Aorta (tissue), 5 donors: ENCODE measurements at regions not wholly inside any gene's neighbourhood (a gene's known extent, or its start where the extent isn't known, plus 50 kb on each side); places are given as distances from the start of the nearest gene placed in this dataset.
A peak's percentile ranks its signal among the peaks of the same experiment; 100 is the strongest.
"Not testable (repeated sequence)": the region's sequence is repeated elsewhere in the genome, so short reads cannot be mapped to it uniquely, and the experiment has no call there.

Source experiments
- ATAC-seq: fragments of 200-7000 bp; cut with Tn5 transposase; one replicate; pipeline ENCODE4 v1.9.1; 2022; ENCODE audit warnings: moderate library complexity; ENCODE audit not compliant: low FRiP score
- DNase-seq, 2 donors: peaks; one replicate each; pipeline ENCODE4 v3.0.0-alpha.2; 2020
- H3K27ac ChIP-seq, 2 donors: one replicate each; pipeline ENCODE4 v1.5.1; 2013; ENCODE audit warnings: low read length in 2 of 2, mild to moderate bottlenecking in 2 of 2, moderate library complexity in 2 of 2, control low read depth in 1 of 2, inconsistent platforms in 1 of 2, low read depth in 1 of 2
- H3K27me3 ChIP-seq, 2 donors: one replicate each; pipeline ENCODE4 v1.6.1; 2013; ENCODE audit warnings: control low read depth in 1 of 2, low read length in 1 of 2, mild to moderate bottlenecking in 1 of 2, moderate library complexity in 1 of 2; ENCODE audit not compliant: insufficient read depth in 2 of 2, control insufficient read depth in 1 of 2
- H3K36me3 ChIP-seq, 2 donors: one replicate each; pipeline ENCODE4 v1.6.1; 2013; ENCODE audit warnings: control low read depth in 1 of 2, low read length in 1 of 2, mild to moderate bottlenecking in 1 of 2; ENCODE audit not compliant: insufficient read depth in 2 of 2, control insufficient read depth in 1 of 2
- H3K4me1 ChIP-seq, 2 donors: one replicate each; pipeline ENCODE4 v1.6.1; 2013; ENCODE audit warnings: low read length in 2 of 2, control low read depth in 1 of 2, mild to moderate bottlenecking in 1 of 2, moderate library complexity in 1 of 2; ENCODE audit not compliant: insufficient read depth in 2 of 2, control insufficient read depth in 1 of 2
- H3K4me3 ChIP-seq, 2 donors: one replicate each; pipeline ENCODE4 v1.5.1; 2013; ENCODE audit warnings: low read length in 2 of 2, control low read depth in 1 of 2, mild to moderate bottlenecking in 1 of 2
- H3K9me3 ChIP-seq: one replicate; pipeline ENCODE4 v1.6.1; 2013; ENCODE audit warnings: mild to moderate bottlenecking, low read length; ENCODE audit not compliant: control insufficient read depth
- WGBS, 2 donors: extraction: QIAGEN DNeasy Blood & Tissue Kit; methylation state at CpG; one replicate each; pipeline ENCODE4 v1.1.7; 2013; 5-methylcytosine and 5-hydroxymethylcytosine counted together
- intact Hi-C, 2 donors: fragments of 100-400 bp; cut with DNase I; formaldehyde crosslinking; loops; one replicate each; pipeline versions ENCODE4 v1.14.2 to v1.15.0; 2022
- donor health status: healthy with polysubstance abuse.
- donor health status: Bipolar disorder and iron deficiency.
- donor health status: DM: no; HTN: no; CAD: no.
- donor health status: DM: no; HTN: no; CAD: no.
- donor health status: DM: yes; HTN: yes; CAD: no.

DNA sequence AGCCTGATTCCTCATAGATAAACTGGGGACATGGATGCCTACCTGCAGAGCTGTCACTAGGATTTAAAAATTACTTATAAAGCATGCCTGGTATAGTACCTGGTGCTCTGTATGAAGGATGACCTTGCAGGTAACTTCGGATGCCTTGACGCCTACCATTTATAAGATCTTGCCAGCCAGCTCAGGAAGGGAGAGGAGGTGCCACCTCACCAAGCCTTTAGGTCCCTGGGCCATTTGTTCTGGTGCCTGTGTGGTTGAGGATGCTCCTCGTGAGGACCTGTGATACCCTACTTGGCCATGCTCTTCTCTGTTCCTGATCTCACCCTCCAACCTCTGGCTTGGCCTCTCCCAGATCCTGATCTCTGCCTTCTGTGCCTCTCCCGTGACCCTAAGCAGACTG lies 85.2 kb downstream of the FDX1 start:
- DNase-seq (no peak), ATAC-seq (no peak)
- intact Hi-C loops: no loop called here

DNA sequence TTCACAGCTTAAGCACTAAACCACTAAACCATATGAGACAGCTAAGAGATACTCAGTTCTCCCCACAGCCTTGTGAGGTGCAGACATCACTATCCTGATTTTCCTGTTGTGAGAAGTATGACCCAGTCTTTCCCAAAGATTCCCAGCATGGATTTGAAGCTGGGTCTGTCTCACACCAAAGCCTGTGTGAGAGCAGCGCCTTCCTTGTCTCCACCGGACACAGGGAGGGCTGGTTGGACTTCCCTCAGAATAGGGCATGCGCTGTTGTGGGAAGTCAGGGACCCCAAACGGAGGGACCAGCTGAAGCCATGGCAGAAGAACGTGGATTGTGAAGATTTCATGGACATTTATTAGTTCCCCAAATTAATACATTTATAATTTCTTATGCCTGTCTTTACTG lies 87.6 kb downstream of the FDX1 start:
- H3K36me3 ChIP-seq, ATAC-seq, H3K4me3 ChIP-seq, intact Hi-C loops, H3K27ac ChIP-seq, H3K4me1 ChIP-seq, DNase-seq, H3K27me3 ChIP-seq, H3K9me3 ChIP-seq: not testable (repeated sequence)
- WGBS, 2 donors: 95 to 96% methylated on average over 5 of the region's 5 CpGs

More for the DNA sequence above, 85.2 kb downstream of the FDX1 start:
- no peak overlapping the region for H3K4me3 ChIP-seq
- no peak overlapping the region for H3K27ac ChIP-seq
- H3K27me3 ChIP-seq: no peaks in the 10 kb centered on the region
- H3K36me3 ChIP-seq: no peaks in the 10 kb centered on the region
- no peaks in the 10 kb centered on the region for H3K9me3 ChIP-seq
- no peaks in the 10 kb centered on the region for H3K4me1 ChIP-seq
- 91 to 93% methylated on average over 4 of the region's 4 CpGs for WGBS, 2 donors

DNA sequence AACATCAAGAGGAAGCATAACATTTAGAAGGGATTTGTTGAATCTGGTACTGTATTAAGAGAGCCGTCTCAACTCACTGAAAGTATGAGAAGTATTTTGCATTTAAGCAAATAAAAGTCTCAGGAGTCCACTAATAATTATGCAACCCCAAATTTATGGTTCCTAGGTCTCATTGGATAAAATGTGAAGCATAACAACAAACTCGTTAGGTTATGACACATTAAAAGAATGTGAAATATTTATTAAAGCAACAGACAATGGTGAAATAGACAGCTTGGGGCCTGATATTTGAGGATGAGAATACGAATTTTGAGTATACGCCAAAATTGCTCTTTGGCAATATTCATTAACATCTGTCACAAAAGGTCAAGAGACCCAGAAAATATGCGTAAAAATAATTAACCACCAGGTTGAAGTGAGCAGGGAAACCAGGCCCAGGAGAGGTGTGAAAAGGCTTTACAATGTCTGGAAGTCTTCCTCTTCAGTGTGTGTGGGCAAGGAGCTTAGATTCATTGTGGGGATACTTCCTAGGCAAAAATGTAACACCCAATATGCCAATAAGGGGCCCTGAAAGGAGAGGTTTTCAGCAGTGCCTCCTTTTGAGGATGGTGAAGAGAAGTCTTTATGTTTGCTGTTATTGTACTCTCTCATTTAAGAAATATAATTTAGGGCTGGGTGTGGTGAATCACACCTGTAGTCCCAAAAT lies 89.2 kb downstream of the FDX1 start:
- no peaks in the 10 kb centered on the region for H3K27me3 ChIP-seq
- H3K9me3 ChIP-seq: no peaks in the 10 kb centered on the region
- DNase-seq: no peak
- no peaks in the 10 kb centered on the region for H3K4me1 ChIP-seq
- no peak for ATAC-seq
- no peak overlapping the region for H3K4me3 ChIP-seq
- no peaks in the 10 kb centered on the region for H3K36me3 ChIP-seq
- intact Hi-C loops: no loop called here
- WGBS, 2 donors: 62 to 65% methylated on average over 5 of the region's 5 CpGs
- no peak overlapping the region for H3K27ac ChIP-seq

DNA sequence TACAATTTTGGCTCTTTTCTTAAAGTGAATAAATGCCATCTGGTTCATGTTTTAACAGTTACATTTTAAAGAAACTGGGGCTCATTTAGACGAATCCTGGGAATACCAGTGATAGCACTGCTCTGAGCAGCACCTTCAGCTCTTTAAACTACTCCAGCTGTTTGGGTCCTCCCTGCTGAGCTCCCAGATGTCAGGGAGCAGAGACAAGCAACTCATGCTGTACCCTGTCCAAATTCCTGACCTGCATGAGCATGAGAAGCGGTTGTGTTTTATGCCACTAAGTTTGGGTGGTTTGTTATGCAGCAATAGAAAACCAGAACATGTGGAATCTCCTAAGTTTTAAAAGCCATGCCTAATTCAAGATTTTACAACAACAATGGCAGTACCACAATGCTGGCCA lies 90.0 kb downstream of the FDX1 start:
- no peak for ATAC-seq
- no peaks in the 10 kb centered on the region for H3K9me3 ChIP-seq
- H3K4me3 ChIP-seq: no peak overlapping the region
- H3K4me1 ChIP-seq: no peaks in the 10 kb centered on the region
- H3K27me3 ChIP-seq: no peaks in the 10 kb centered on the region
- DNase-seq: no peak
- no peaks in the 10 kb centered on the region for H3K36me3 ChIP-seq
- 71 to 73% methylated on average over 2 of the region's 2 CpGs for WGBS, 2 donors
- H3K27ac ChIP-seq: no peak overlapping the region
- intact Hi-C loops: no loop called here

DNA sequence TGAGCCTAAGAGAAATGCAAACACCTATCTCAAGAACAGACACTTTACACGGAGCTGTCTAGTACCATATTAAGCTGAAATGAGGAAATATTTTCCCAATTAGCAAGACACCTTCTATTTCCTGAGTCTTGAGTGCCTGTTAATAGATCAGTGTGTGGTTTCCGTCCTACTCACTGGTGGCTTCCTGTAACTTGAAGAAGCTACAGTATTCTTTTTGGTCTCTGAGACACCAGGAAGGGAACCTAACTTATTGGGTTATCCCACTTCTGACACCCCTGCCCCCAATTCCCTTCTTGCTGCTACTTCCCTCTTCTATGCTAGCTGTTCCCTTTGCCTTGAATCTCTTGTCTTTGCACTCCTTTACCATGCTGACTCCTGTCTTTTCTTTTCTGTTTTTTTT lies 92.7 kb downstream of the FDX1 start:
- H3K36me3 ChIP-seq: no peaks in the 10 kb centered on the region
- WGBS, 2 donors: 65 to 74% methylated on average over 2 of the region's 2 CpGs
- intact Hi-C loops: no loop called here

DNA sequence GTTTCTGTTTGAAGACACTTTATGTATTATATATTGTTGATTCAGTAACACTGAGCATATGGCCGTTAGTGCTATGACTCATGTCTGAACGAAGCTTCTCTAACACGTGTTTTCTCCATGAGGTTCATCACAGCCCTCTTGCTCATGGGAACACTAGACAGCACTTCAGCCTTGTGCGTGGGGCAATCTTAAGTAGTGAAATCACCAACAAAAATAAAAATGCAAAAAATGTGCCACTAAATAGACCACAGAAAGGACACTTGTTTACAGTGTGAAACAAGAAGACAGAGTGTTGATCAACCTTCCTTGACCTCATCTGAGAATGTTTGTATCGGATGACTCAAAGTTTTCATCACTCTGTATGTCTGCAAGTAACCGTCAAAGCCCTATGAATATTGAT lies 94.5 kb downstream of the FDX1 start:
- no peak for ATAC-seq
- Histone ChIP-seq H3K27ac (no peak overlapping the region), H3K36me3 (no peaks in the 10 kb centered on the region), H3K4me3 (no peak overlapping the region), H3K27me3 (no peaks in the 10 kb centered on the region), H3K9me3 (peaks cover 2% of the 10 kb centered on the region), H3K4me1 (no peaks in the 10 kb centered on the region)
- intact Hi-C loops: no loop called here
- no peak for DNase-seq
- 86% methylated on average over 6 of the region's 6 CpGs for WGBS, 2 donors

More for the DNA sequence above, 92.7 kb downstream of the FDX1 start:
- Histone ChIP-seq H3K4me3 (no peak overlapping the region), H3K4me1 (no peaks in the 10 kb centered on the region), H3K27me3 (no peaks in the 10 kb centered on the region), H3K27ac (no peak overlapping the region), H3K9me3 (peaks cover 2% of the 10 kb centered on the region)
- ATAC-seq (no peak), DNase-seq (no peak)

DNA sequence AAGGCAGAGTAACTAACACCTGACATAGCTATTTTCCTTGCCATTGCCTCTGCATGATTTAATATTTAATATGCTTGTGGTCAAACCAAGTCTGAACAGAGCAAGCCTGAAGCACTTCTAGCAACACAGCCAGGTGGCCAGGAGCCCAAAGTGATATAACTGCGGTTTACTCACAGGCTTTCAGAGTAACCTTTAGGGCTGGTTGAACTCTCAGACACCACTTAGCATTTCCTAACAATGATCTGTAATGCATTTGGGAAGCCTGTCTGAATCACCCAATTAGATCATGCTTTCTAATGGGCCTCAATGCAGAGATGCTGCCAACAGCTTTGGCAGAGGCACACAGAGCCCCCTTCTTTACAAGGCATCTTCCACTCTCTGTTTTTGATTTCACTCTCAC lies 96.1 kb downstream of the FDX1 start:
- 0 to 1% methylated on average over 1 of the region's 1 CpG for WGBS, 2 donors
- DNase-seq: peak in 1 of 2 donors; percentile 67
- peak; percentile 57 for ATAC-seq
- H3K27me3 ChIP-seq: no peaks in the 10 kb centered on the region
- H3K27ac ChIP-seq: no peak overlapping the region
- H3K9me3 ChIP-seq: peaks cover 2% of the 10 kb centered on the region
- intact Hi-C loops: no loop called here
- H3K36me3 ChIP-seq: no peaks in the 10 kb centered on the region
- no peaks in the 10 kb centered on the region for H3K4me1 ChIP-seq
- no peak overlapping the region for H3K4me3 ChIP-seq

DNA sequence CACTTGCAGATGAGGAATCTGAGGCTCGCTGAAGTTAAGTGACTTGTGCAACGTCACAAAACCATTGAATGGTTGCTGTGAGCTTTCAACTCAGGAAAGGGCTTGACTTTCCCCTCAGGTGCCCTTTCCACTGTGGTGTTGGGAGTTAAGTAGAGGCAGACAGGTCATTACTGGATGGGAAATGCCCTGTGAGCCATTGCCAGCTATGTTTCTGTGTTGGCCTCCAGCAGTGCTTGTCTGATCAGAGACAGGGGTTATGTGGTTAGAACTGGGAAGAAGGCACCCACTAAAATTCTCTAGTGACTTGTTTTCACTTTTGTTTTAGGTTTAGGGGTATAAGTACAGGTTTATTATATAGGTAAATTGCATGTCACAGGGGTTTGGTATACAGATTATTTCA lies 96.6 kb downstream of the FDX1 start:
- intact Hi-C loops: no loop called here
- H3K27ac ChIP-seq: no peak overlapping the region
- 81 to 90% methylated on average over 2 of the region's 2 CpGs for WGBS, 2 donors

More for the DNA sequence above, 96.6 kb downstream of the FDX1 start:
- DNase-seq: no peak
- H3K4me3 ChIP-seq: no peak overlapping the region
- no peaks in the 10 kb centered on the region for H3K4me1 ChIP-seq
- peaks cover 2% of the 10 kb centered on the region for H3K9me3 ChIP-seq
- no peaks in the 10 kb centered on the region for H3K36me3 ChIP-seq
- no peaks in the 10 kb centered on the region for H3K27me3 ChIP-seq
- no peak for ATAC-seq
